ENCODE measurements at regions not wholly inside any gene's neighbourhood (a gene's known extent, or its start where the extent isn't known, plus 50 kb on each side); places are given as distances from the start of the nearest gene placed in this dataset.

- TF ChIP-seq CTCF (conservative IDR thresholded peaks at IDR 0.05): no peak
- no peak for TF ChIP-seq ZFX (IDR thresholded peaks at IDR 0.05)
Measured at GRCh38 chr3:106299300-106300098, 430.7 kb upstream of the CBLB start.
